Trophoblast cell (in vitro differentiated cells and primary cell): ENCODE measurements at regions not wholly inside any gene's neighbourhood (a gene's known extent, or its start where the extent isn't known, plus 50 kb on each side); places are given as distances from the start of the nearest gene placed in this dataset.

Source experiments
- DNase-seq, 2 donors: peaks; one replicate each; pipeline ENCODE4 v3.0.0-alpha.2; 2016
- H2AFZ ChIP-seq: 2 replicates; pipeline ENCODE4 v1.6.1; 2013; ENCODE audit warnings: low read length, moderate library complexity, mild to moderate bottlenecking; ENCODE audit not compliant: insufficient read depth, poor library complexity
- H2AK5ac ChIP-seq: 2 replicates; pipeline ENCODE4 v1.6.1; 2013; ENCODE audit warnings: mild to moderate bottlenecking, low read length
- H2BK120ac ChIP-seq: 2 replicates; pipeline ENCODE4 v1.6.1; 2013; ENCODE audit warnings: low read length, mild to moderate bottlenecking, moderate library complexity; ENCODE audit not compliant: insufficient read depth, poor library complexity
- H2BK12ac ChIP-seq: 2 replicates; pipeline ENCODE4 v1.6.1; 2013; ENCODE audit warnings: mild to moderate bottlenecking, low read length, moderate library complexity
- H2BK5ac ChIP-seq: 2 replicates; pipeline ENCODE4 v1.6.1; 2013; ENCODE audit warnings: low read length, low read depth, moderate library complexity, mild to moderate bottlenecking; ENCODE audit not compliant: poor library complexity
- H3K14ac ChIP-seq: 2 replicates; pipeline ENCODE4 v1.6.1; 2013; ENCODE audit warnings: mild to moderate bottlenecking, low read length
- H3K18ac ChIP-seq: 2 replicates; pipeline ENCODE4 v1.6.1; 2013; ENCODE audit warnings: mild to moderate bottlenecking, low read length
- H3K23ac ChIP-seq: 2 replicates; pipeline ENCODE4 v1.6.1; 2013; ENCODE audit warnings: low read length
- H3K27ac ChIP-seq: 2 replicates; pipeline ENCODE4 v1.5.1; 2013; ENCODE audit warnings: low read depth, mild to moderate bottlenecking, inconsistent platforms, low read length, moderate library complexity
- H3K27me3 ChIP-seq: 2 replicates; pipeline ENCODE4 v1.6.1; 2013; ENCODE audit warnings: inconsistent platforms, mild to moderate bottlenecking, low read length, moderate library complexity; ENCODE audit not compliant: insufficient read depth
- H3K36me3 ChIP-seq, 2 experiments: 1 replicate in 1 of 2; 2 replicates in 1 of 2; pipeline ENCODE4 v1.6.1; 2013; ENCODE audit warnings: low read length in 2 of 2, mild to moderate bottlenecking in 2 of 2, moderate library complexity in 1 of 2; ENCODE audit not compliant: insufficient read depth in 2 of 2, control insufficient read depth in 1 of 2
- H3K4ac ChIP-seq: 2 replicates; pipeline ENCODE4 v1.6.1; 2013; ENCODE audit warnings: low read depth, mild to moderate bottlenecking, low read length, moderate library complexity
- H3K4me1 ChIP-seq, 2 experiments: 1 replicate in 1 of 2; 2 replicates in 1 of 2; pipeline ENCODE4 v1.6.1; 2013; ENCODE audit warnings: low read length in 2 of 2, mild to moderate bottlenecking in 2 of 2, moderate library complexity in 1 of 2; ENCODE audit not compliant: insufficient read depth in 2 of 2, control insufficient read depth in 1 of 2
- H3K4me2 ChIP-seq: 2 replicates; pipeline ENCODE4 v1.6.1; 2013; ENCODE audit warnings: inconsistent platforms, mild to moderate bottlenecking, low read length, moderate library complexity
- H3K4me3 ChIP-seq: 2 replicates; pipeline ENCODE4 v1.5.1; 2013; ENCODE audit warnings: mild to moderate bottlenecking, low read depth, low read length, inconsistent platforms
- H3K79me1 ChIP-seq: one replicate; pipeline ENCODE4 v1.6.1; 2013; ENCODE audit warnings: low read length
- H3K79me2 ChIP-seq: 2 replicates; pipeline ENCODE4 v1.6.1; 2013; ENCODE audit warnings: low read length, mild to moderate bottlenecking; ENCODE audit not compliant: control insufficient read depth, insufficient read depth, poor library complexity
- H3K9ac ChIP-seq: 2 replicates; pipeline ENCODE4 v1.6.1; 2013; ENCODE audit warnings: mild to moderate bottlenecking, low read length
- H3K9me3 ChIP-seq: 2 replicates; pipeline ENCODE4 v1.6.1; 2013; ENCODE audit warnings: low read depth, mild to moderate bottlenecking, control low read depth, inconsistent platforms, low read length; ENCODE audit not compliant: insufficient read depth
- H4K12ac ChIP-seq: 2 replicates; pipeline ENCODE4 v1.6.1; 2013; ENCODE audit warnings: low read depth, mild to moderate bottlenecking, low read length, moderate library complexity
- H4K8ac ChIP-seq: 2 replicates; pipeline ENCODE4 v1.6.1; 2013; ENCODE audit warnings: low read depth, mild to moderate bottlenecking, low read length, moderate library complexity
- H4K91ac ChIP-seq: one replicate; pipeline ENCODE4 v1.6.1; 2013; ENCODE audit warnings: low read depth, mild to moderate bottlenecking, low read length, moderate library complexity
- WGBS: extraction: QIAGEN DNeasy Blood & Tissue Kit; methylation state at CpG from one replicate; pipeline ENCODE4 v1.1.7; 2013; ENCODE audit warnings: missing lambda C conversion rate; ENCODE audit not compliant: insufficient read length, insufficient coverage; ENCODE audit errors: extremely low coverage; 5-methylcytosine and 5-hydroxymethylcytosine counted together

DNA sequence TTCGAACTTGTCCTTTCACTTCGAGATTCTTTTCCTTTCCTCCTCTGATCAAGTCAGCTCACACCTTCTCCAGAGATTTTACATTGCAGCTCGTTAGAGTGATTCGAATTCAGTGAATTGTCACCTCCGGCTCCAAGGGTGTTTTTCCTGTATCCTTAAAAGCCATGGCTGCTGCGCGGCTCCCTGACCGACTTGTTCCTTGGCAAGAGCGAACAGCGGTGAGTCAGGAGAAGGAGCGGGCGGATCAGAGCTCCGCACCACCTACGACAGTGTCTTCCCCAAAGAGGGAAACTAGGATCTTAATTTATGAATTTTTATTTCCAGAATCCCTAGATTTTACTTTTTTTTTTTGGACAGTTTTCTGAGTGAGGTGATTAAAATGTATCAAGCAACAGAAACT lies 204.4 kb upstream of the ADGRL2 start:
- H3K9me3 ChIP-seq, result no peaks in the 10 kb centered on the region
- DNase-seq, result peak in 1 of 2 donors; percentile 4
- WGBS, result no CpG with 5 or more reads among the region's 14 CpGs

DNA sequence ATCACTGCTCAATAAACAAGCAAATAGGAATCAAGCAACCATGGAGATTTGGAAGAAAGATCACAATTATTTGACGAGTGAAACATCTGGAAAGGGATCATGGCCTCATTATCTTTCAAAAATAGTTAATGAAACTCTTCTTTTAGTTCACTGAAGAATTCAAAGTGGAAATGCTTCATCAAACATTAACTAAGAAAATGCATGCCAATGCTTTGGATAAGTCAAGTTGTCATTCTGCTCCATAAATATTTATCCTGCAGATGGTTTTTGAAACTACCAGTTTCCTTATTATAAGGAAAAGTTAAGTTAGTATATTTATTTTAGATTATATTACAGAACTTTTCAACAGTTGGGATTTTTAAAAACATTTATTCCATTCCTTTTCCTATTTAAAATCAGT lies 206.5 kb upstream of the ADGRL2 start:
- H3K23ac ChIP-seq, result no peak overlapping the region
- no peak overlapping the region for H4K8ac ChIP-seq
- H4K91ac ChIP-seq, result no peak overlapping the region
- no peak overlapping the region for H3K4ac ChIP-seq
- H3K27me3 ChIP-seq, result no peaks in the 10 kb centered on the region
- H2AK5ac ChIP-seq, result no peak overlapping the region
- no peak overlapping the region for H3K9ac ChIP-seq
- H3K4me1 ChIP-seq, result no peaks in the 10 kb centered on the region
- H3K4me2 ChIP-seq, result no peak overlapping the region
- H3K27ac ChIP-seq, result no peak overlapping the region
- H3K9me3 ChIP-seq, result no peaks in the 10 kb centered on the region
- no peak overlapping the region for H2BK12ac ChIP-seq
- no peak overlapping the region for H3K14ac ChIP-seq
- no peaks in the 10 kb centered on the region for H3K79me2 ChIP-seq
- no CpG with 5 or more reads among the region's 1 CpG for WGBS
- no peak overlapping the region for H2BK5ac ChIP-seq
- no peak overlapping the region for H2AFZ ChIP-seq
- no peaks in the 10 kb centered on the region for H3K79me1 ChIP-seq
- no peak overlapping the region for H3K4me3 ChIP-seq
- peaks cover 0 to 1% of the 10 kb centered on the region in 2 experiments for H3K36me3 ChIP-seq
- no peak overlapping the region for H4K12ac ChIP-seq
- no peak overlapping the region for H3K18ac ChIP-seq
- no peak overlapping the region for H2BK120ac ChIP-seq
- DNase-seq, result no peak

More for the DNA sequence above, 204.4 kb upstream of the ADGRL2 start:
- Histone ChIP-seq H3K27me3 (no peaks in the 10 kb centered on the region), H3K79me1 (peaks cover 2% of the 10 kb centered on the region), H2AFZ (no peak overlapping the region), H3K4me3 (no peak overlapping the region), H2BK12ac (no peak overlapping the region), H3K18ac (no peak overlapping the region), H4K12ac (no peak overlapping the region), H2BK5ac (peak overlapping the region; percentile 73), H3K4me1 (peaks cover 0 to 2% of the 10 kb centered on the region in 2 experiments), H3K27ac (no peak overlapping the region), H3K9ac (no peak overlapping the region), H2AK5ac (no peak overlapping the region), H4K8ac (no peak overlapping the region), H3K23ac (no peak overlapping the region), H4K91ac (no peak overlapping the region), H3K4me2 (no peak overlapping the region), H3K36me3 (peaks cover 0 to 1% of the 10 kb centered on the region in 2 experiments), H3K79me2 (no peaks in the 10 kb centered on the region), H3K14ac (no peak overlapping the region), H2BK120ac (no peak overlapping the region), H3K4ac (no peak overlapping the region)

GRCh38 chr1:81592233-81592632 lies 208.5 kb upstream of the ADGRL2 start:
- no peaks in the 10 kb centered on the region for H3K9me3 ChIP-seq
- no peak overlapping the region for H2AFZ ChIP-seq
- no peaks in the 10 kb centered on the region for H3K79me2 ChIP-seq
- no peaks in the 10 kb centered on the region for H3K4me1 ChIP-seq
- H3K9ac ChIP-seq, result no peak overlapping the region
- no peaks in the 10 kb centered on the region for H3K79me1 ChIP-seq
- H4K91ac ChIP-seq, result no peak overlapping the region
- H3K18ac ChIP-seq, result no peak overlapping the region
- no peaks in the 10 kb centered on the region for H3K27me3 ChIP-seq
- no peak overlapping the region for H2BK12ac ChIP-seq
- no peak overlapping the region for H2BK120ac ChIP-seq
- H3K4ac ChIP-seq, result no peak overlapping the region
- H3K14ac ChIP-seq, result no peak overlapping the region
- H2BK5ac ChIP-seq, result no peak overlapping the region
- H4K12ac ChIP-seq, result no peak overlapping the region
- no CpG with 5 or more reads among the region's 2 CpGs for WGBS
- no peak overlapping the region for H3K4me2 ChIP-seq
- no peak overlapping the region for H2AK5ac ChIP-seq
- H3K23ac ChIP-seq, result no peak overlapping the region
- no peak overlapping the region for H3K27ac ChIP-seq
- H3K4me3 ChIP-seq, result no peak overlapping the region
- no peak overlapping the region for H4K8ac ChIP-seq
- peaks cover 0 to 1% of the 10 kb centered on the region in 2 experiments for H3K36me3 ChIP-seq
- no peak for DNase-seq

GRCh38 chr1:81590171-81590570 lies 210.6 kb upstream of the ADGRL2 start:
- no CpG with 5 or more reads among the region's 5 CpGs for WGBS

More at GRCh38 chr1:81590171-81590570, 210.6 kb upstream of the ADGRL2 start:
- Histone ChIP-seq H3K14ac (no peak overlapping the region), H3K27ac (no peak overlapping the region), H2BK12ac (no peak overlapping the region), H3K4ac (no peak overlapping the region), H3K4me3 (no peak overlapping the region), H3K9me3 (no peaks in the 10 kb centered on the region), H3K4me2 (no peak overlapping the region), H3K27me3 (no peaks in the 10 kb centered on the region), H3K23ac (no peak overlapping the region), H2BK5ac (no peak overlapping the region), H3K79me1 (no peaks in the 10 kb centered on the region), H3K79me2 (no peaks in the 10 kb centered on the region), H4K91ac (no peak overlapping the region), H3K18ac (no peak overlapping the region), H4K8ac (no peak overlapping the region), H3K9ac (no peak overlapping the region), H4K12ac (no peak overlapping the region), H3K4me1 (no peaks in the 10 kb centered on the region), H2BK120ac (no peak overlapping the region), H2AFZ (no peak overlapping the region), H3K36me3 (no peaks in the 10 kb centered on the region), H2AK5ac (no peak overlapping the region)
- DNase-seq, result no peak
